ENCODE measurements at regions not wholly inside any gene's neighbourhood (a gene's known extent, or its start where the extent isn't known, plus 50 kb on each side); places are given as distances from the start of the nearest gene placed in this dataset.

- CTCF ChIA-PET: no interaction called here
- intact Hi-C loops (cut with micrococcal nuclease; ENCODE audit: unreplicated experiment): no loop called here
- Histone ChIP-seq H3K4me3 (ENCODE audit: low read depth, low read length, poor library complexity, severe bottlenecking) (no peak overlapping the region), H3K9me3 (ENCODE audit: low read depth, low read length, poor library complexity, severe bottlenecking) (no peaks in the 10 kb centered on the region), H3K27ac (ENCODE audit: low read depth, low read length, poor library complexity, severe bottlenecking) (no peak overlapping the region), H3K27me3 (replicated peaks; ENCODE audit: insufficient read depth, low read depth, low read length, poor library complexity) (peaks cover 5% of the 10 kb centered on the region), H3K4me1 (ENCODE audit: insufficient read depth, low read length, poor library complexity, severe bottlenecking) (peaks cover 7% of the 10 kb centered on the region), H3K36me3 (ENCODE audit: insufficient read depth, low read length, poor library complexity, severe bottlenecking) (no peaks in the 10 kb centered on the region)
- no TSS peak for BruUV-seq (replicated peaks)
- POLR2A ChIA-PET (ENCODE audit: low non-redundant PET): no interaction called here
- DNase-seq (ENCODE audit: low spot score): no peak
- TF ChIP-seq EZH2 (IDR thresholded peaks at IDR 0.05; ENCODE audit: borderline replicate concordance, low read depth, low read length, poor library complexity, severe bottlenecking) (no peak), CTCF (conservative IDR thresholded peaks at IDR 0.05; ENCODE audit: low read depth, low read length) (no peak)
Observed at GRCh38 chr13:76523740-76524340, 362.4 kb downstream of the KCTD12 start.

- Histone ChIP-seq H3K4me3 (ENCODE audit: low read depth, low read length, poor library complexity, severe bottlenecking) (no peak overlapping the region), H3K9me3 (ENCODE audit: low read depth, low read length, poor library complexity, severe bottlenecking) (no peaks in the 10 kb centered on the region), H3K4me1 (ENCODE audit: insufficient read depth, low read length, poor library complexity, severe bottlenecking) (peaks cover 7% of the 10 kb centered on the region), H3K27ac (ENCODE audit: low read depth, low read length, poor library complexity, severe bottlenecking) (no peak overlapping the region), H3K36me3 (ENCODE audit: insufficient read depth, low read length, poor library complexity, severe bottlenecking) (no peaks in the 10 kb centered on the region), H3K27me3 (replicated peaks; ENCODE audit: insufficient read depth, low read depth, low read length, poor library complexity) (no peaks in the 10 kb centered on the region)
- TF ChIP-seq EZH2 (IDR thresholded peaks at IDR 0.05; ENCODE audit: borderline replicate concordance, low read depth, low read length, poor library complexity, severe bottlenecking) (no peak), CTCF (conservative IDR thresholded peaks at IDR 0.05; ENCODE audit: low read depth, low read length) (no peak)
- ChIA-PET POLR2A (ENCODE audit: low non-redundant PET) (no interaction called here), CTCF (no interaction called here)
- intact Hi-C loops (cut with micrococcal nuclease; ENCODE audit: unreplicated experiment): no loop called here
- peak; percentile 58 for DNase-seq (ENCODE audit: low spot score)
- BruUV-seq (replicated peaks): no TSS peak
Observed at GRCh38 chr13:76522083-76522755, 364.0 kb downstream of the KCTD12 start.

- ChIA-PET POLR2A (ENCODE audit: low non-redundant PET) (no interaction called here), CTCF (no interaction called here)
- TF ChIP-seq EZH2 (IDR thresholded peaks at IDR 0.05; ENCODE audit: borderline replicate concordance, low read depth, low read length, poor library complexity, severe bottlenecking) (no peak), CTCF (conservative IDR thresholded peaks at IDR 0.05; ENCODE audit: low read depth, low read length) (no peak)
- intact Hi-C loops (cut with micrococcal nuclease; ENCODE audit: unreplicated experiment): no loop called here
- Histone ChIP-seq H3K27ac (ENCODE audit: low read depth, low read length, poor library complexity, severe bottlenecking) (no peak overlapping the region), H3K36me3 (ENCODE audit: insufficient read depth, low read length, poor library complexity, severe bottlenecking) (no peaks in the 10 kb centered on the region), H3K27me3 (replicated peaks; ENCODE audit: insufficient read depth, low read depth, low read length, poor library complexity) (no peaks in the 10 kb centered on the region), H3K9me3 (ENCODE audit: low read depth, low read length, poor library complexity, severe bottlenecking) (no peaks in the 10 kb centered on the region), H3K4me1 (ENCODE audit: insufficient read depth, low read length, poor library complexity, severe bottlenecking) (peaks cover 7% of the 10 kb centered on the region), H3K4me3 (ENCODE audit: low read depth, low read length, poor library complexity, severe bottlenecking) (no peak overlapping the region)
- no TSS peak for BruUV-seq (replicated peaks)
- no peak for DNase-seq (ENCODE audit: low spot score)
Observed at GRCh38 chr13:76519685-76520084, 366.5 kb downstream of the KCTD12 start.

Measured in A673 (cell line).